Type B pancreatic cell (in vitro differentiated cells): ENCODE measurements at regions not wholly inside any gene's neighbourhood (a gene's known extent, or its start where the extent isn't known, plus 50 kb on each side); places are given as distances from the start of the nearest gene placed in this dataset.
A peak's percentile ranks its signal among the peaks of the same experiment; 100 is the strongest.

Experiments
- DNase-seq: peaks from one replicate; pipeline ENCODE4 v3.0.0; 2021; ENCODE audit warnings: mixed read lengths; ENCODE audit not compliant: unreplicated experiment; ENCODE audit errors: extremely low spot score
- H3K27ac Mint-ChIP-seq: 2 replicates; pipeline ENCODE4 v1.8.0; 2021; ENCODE audit warnings: mild to moderate bottlenecking, mixed read lengths
- H3K27me3 Mint-ChIP-seq: 2 replicates; pipeline ENCODE4 v1.8.0; 2021; ENCODE audit warnings: mixed read lengths
- H3K36me3 Mint-ChIP-seq: 2 replicates; pipeline ENCODE4 v1.8.0; 2021; ENCODE audit warnings: mixed read lengths
- H3K4me1 Mint-ChIP-seq: one replicate; pipeline ENCODE4 v1.8.0; 2021; ENCODE audit warnings: mixed read lengths; ENCODE audit not compliant: unreplicated experiment
- H3K4me3 Mint-ChIP-seq: 2 replicates; pipeline ENCODE4 v1.8.0; 2021; ENCODE audit warnings: mild to moderate bottlenecking, mixed read lengths
- H3K9me3 Mint-ChIP-seq: 2 replicates; pipeline ENCODE4 v1.8.0; 2021; ENCODE audit warnings: mixed read lengths
- CTCF ChIP-seq: fragments of 200-600 bp; sonication (generic); conservative IDR thresholded peaks from 2 replicates; pipeline ENCODE4 v1.5.0; 2021; ENCODE audit warnings: antibody characterized with exemption, mild to moderate bottlenecking

- no peak overlapping the region for H3K4me3 Mint-ChIP-seq
- DNase-seq: no peak
- peaks cover 16% of the 10 kb centered on the region for H3K9me3 Mint-ChIP-seq
- H3K4me1 Mint-ChIP-seq: peaks cover 12% of the 10 kb centered on the region
- peaks cover 5% of the 10 kb centered on the region for H3K36me3 Mint-ChIP-seq
- H3K27ac Mint-ChIP-seq: no peak overlapping the region
- TF ChIP-seq CTCF: no peak
- H3K27me3 Mint-ChIP-seq: peaks cover 9% of the 10 kb centered on the region
These were observed 196.1 kb upstream of the ZEB2 start for GRCh38 chr2:144715992-144716391.

GRCh38 chr2:144713410-144713809 is 193.5 kb upstream of the ZEB2 start:
- Mint-ChIP-seq H3K9me3 (peaks cover 12% of the 10 kb centered on the region), H3K27ac (no peak overlapping the region), H3K27me3 (peaks cover 13% of the 10 kb centered on the region), H3K36me3 (peaks cover 5% of the 10 kb centered on the region), H3K4me1 (peaks cover 12% of the 10 kb centered on the region), H3K4me3 (no peak overlapping the region)
- no peak for DNase-seq
- TF ChIP-seq CTCF: no peak

GRCh38 chr2:144712550-144712940 is 192.6 kb upstream of the ZEB2 start:
- H3K27ac Mint-ChIP-seq: no peak overlapping the region
- peaks cover 17% of the 10 kb centered on the region for H3K27me3 Mint-ChIP-seq
- TF ChIP-seq CTCF: no peak
- H3K36me3 Mint-ChIP-seq: no peaks in the 10 kb centered on the region
- peaks cover 6% of the 10 kb centered on the region for H3K9me3 Mint-ChIP-seq
- DNase-seq: no peak
- no peak overlapping the region for H3K4me3 Mint-ChIP-seq
- H3K4me1 Mint-ChIP-seq: peaks cover 12% of the 10 kb centered on the region

- peaks cover 12% of the 10 kb centered on the region for H3K4me1 Mint-ChIP-seq
These were observed 192.0 kb upstream of the ZEB2 start for GRCh38 chr2:144711630-144712549.

GRCh38 chr2:144711084-144711483 is 191.2 kb upstream of the ZEB2 start:
- H3K9me3 Mint-ChIP-seq: peaks cover 5% of the 10 kb centered on the region
- no peaks in the 10 kb centered on the region for H3K36me3 Mint-ChIP-seq
- H3K4me1 Mint-ChIP-seq: peaks cover 12% of the 10 kb centered on the region
- peaks cover 20% of the 10 kb centered on the region for H3K27me3 Mint-ChIP-seq
- TF ChIP-seq CTCF: no peak
- H3K4me3 Mint-ChIP-seq: no peak overlapping the region
- no peak for DNase-seq
- peak overlapping the region; percentile 14 for H3K27ac Mint-ChIP-seq

More at GRCh38 chr2:144711630-144712549, 192.0 kb upstream of the ZEB2 start:
- H3K27ac Mint-ChIP-seq: peak overlapping the region; percentile 14
- H3K27me3 Mint-ChIP-seq: peaks cover 20% of the 10 kb centered on the region
- TF ChIP-seq CTCF: no peak
- peak overlapping the region; percentile 24 for H3K4me3 Mint-ChIP-seq
- peaks cover 6% of the 10 kb centered on the region for H3K9me3 Mint-ChIP-seq
- no peaks in the 10 kb centered on the region for H3K36me3 Mint-ChIP-seq
- no peak for DNase-seq
